ENCODE measurements at regions not wholly inside any gene's neighbourhood (a gene's known extent, or its start where the extent isn't known, plus 50 kb on each side); places are given as distances from the start of the nearest gene placed in this dataset.

DNA sequence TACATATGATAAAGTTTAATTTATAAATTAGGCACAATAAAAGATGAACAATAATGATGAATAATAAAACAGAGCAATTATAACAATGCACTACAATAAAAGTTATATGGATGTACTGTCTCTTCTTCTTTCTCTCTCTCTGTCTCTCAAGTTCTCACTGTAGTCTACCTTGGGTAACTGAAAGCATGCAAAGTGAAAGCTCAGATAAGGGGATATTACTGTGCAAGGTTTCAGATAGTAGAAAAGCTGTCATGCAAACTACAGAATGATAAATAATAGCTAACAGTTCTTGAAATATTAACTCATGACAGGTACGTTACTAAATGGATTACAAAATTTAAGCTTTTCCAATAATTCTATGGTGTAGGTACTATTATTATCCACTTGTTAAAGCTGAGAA lies 311.9 kb upstream of the PRDM1 start:
- TF ChIP-seq TCF4 (CRISPR knock-in tag; IDR thresholded peaks at IDR 0.05; ENCODE audit: borderline replicate concordance) (no peak), ZFP30 (CRISPR knock-in tag; IDR thresholded peaks at IDR 0.05) (no peak), RARB (CRISPR knock-in tag; IDR thresholded peaks at IDR 0.05) (no peak), ZNF8 (CRISPR knock-in tag; IDR thresholded peaks at IDR 0.05) (no peak), OSR1 (CRISPR knock-in tag; IDR thresholded peaks at IDR 0.05) (no peak), GLIS3 (CRISPR knock-in tag; IDR thresholded peaks at IDR 0.05) (no peak), ZC3H10 (CRISPR knock-in tag; IDR thresholded peaks at IDR 0.05) (no peak), ZFP3 (CRISPR knock-in tag; IDR thresholded peaks at IDR 0.05) (no peak)
- TF ChIP-seq, protein P1, sequence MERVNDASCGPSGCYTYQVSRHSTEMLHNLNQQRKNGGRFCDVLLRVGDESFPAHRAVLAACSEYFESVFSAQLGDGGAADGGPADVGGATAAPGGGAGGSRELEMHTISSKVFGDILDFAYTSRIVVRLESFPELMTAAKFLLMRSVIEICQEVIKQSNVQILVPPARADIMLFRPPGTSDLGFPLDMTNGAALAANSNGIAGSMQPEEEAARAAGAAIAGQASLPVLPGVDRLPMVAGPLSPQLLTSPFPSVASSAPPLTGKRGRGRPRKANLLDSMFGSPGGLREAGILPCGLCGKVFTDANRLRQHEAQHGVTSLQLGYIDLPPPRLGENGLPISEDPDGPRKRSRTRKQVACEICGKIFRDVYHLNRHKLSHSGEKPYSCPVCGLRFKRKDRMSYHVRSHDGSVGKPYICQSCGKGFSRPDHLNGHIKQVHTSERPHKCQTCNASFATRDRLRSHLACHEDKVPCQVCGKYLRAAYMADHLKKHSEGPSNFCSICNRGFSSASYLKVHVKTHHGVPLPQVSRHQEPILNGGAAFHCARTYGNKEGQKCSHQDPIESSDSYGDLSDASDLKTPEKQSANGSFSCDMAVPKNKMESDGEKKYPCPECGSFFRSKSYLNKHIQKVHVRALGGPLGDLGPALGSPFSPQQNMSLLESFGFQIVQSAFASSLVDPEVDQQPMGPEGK (CRISPR knock-in tag; IDR thresholded peaks at IDR 0.05; ENCODE audit: borderline replicate concordance) = no peak
- TF ChIP-seq, protein P2, sequence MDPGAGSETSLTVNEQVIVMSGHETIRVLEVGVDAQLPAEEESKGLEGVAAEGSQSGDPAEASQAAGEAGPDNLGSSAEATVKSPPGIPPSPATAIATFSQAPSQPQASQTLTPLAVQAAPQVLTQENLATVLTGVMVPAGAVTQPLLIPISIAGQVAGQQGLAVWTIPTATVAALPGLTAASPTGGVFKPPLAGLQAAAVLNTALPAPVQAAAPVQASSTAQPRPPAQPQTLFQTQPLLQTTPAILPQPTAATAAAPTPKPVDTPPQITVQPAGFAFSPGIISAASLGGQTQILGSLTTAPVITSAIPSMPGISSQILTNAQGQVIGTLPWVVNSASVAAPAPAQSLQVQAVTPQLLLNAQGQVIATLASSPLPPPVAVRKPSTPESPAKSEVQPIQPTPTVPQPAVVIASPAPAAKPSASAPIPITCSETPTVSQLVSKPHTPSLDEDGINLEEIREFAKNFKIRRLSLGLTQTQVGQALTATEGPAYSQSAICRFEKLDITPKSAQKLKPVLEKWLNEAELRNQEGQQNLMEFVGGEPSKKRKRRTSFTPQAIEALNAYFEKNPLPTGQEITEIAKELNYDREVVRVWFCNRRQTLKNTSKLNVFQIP (CRISPR knock-in tag; IDR thresholded peaks at IDR 0.05; ENCODE audit: borderline replicate concordance, low read depth) = no peak
- TF ChIP-seq, protein P3, sequence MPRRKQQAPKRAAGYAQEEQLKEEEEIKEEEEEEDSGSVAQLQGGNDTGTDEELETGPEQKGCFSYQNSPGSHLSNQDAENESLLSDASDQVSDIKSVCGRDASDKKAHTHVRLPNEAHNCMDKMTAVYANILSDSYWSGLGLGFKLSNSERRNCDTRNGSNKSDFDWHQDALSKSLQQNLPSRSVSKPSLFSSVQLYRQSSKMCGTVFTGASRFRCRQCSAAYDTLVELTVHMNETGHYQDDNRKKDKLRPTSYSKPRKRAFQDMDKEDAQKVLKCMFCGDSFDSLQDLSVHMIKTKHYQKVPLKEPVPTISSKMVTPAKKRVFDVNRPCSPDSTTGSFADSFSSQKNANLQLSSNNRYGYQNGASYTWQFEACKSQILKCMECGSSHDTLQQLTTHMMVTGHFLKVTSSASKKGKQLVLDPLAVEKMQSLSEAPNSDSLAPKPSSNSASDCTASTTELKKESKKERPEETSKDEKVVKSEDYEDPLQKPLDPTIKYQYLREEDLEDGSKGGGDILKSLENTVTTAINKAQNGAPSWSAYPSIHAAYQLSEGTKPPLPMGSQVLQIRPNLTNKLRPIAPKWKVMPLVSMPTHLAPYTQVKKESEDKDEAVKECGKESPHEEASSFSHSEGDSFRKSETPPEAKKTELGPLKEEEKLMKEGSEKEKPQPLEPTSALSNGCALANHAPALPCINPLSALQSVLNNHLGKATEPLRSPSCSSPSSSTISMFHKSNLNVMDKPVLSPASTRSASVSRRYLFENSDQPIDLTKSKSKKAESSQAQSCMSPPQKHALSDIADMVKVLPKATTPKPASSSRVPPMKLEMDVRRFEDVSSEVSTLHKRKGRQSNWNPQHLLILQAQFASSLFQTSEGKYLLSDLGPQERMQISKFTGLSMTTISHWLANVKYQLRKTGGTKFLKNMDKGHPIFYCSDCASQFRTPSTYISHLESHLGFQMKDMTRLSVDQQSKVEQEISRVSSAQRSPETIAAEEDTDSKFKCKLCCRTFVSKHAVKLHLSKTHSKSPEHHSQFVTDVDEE (CRISPR knock-in tag; IDR thresholded peaks at IDR 0.05) = no peak
- TF ChIP-seq, protein P4, sequence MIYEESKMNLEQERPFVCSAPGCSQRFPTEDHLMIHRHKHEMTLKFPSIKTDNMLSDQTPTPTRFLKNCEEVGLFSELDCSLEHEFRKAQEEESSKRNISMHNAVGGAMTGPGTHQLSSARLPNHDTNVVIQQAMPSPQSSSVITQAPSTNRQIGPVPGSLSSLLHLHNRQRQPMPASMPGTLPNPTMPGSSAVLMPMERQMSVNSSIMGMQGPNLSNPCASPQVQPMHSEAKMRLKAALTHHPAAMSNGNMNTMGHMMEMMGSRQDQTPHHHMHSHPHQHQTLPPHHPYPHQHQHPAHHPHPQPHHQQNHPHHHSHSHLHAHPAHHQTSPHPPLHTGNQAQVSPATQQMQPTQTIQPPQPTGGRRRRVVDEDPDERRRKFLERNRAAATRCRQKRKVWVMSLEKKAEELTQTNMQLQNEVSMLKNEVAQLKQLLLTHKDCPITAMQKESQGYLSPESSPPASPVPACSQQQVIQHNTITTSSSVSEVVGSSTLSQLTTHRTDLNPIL (CRISPR knock-in tag; IDR thresholded peaks at IDR 0.05; ENCODE audit: low read depth) = no peak

All from SK-N-SH treated with all-trans-retinoic acid at 6 μM for 48 hours (cell line).